ENCODE measurements at regions not wholly inside any gene's neighbourhood (a gene's known extent, or its start where the extent isn't known, plus 50 kb on each side); places are given as distances from the start of the nearest gene placed in this dataset.

DNA sequence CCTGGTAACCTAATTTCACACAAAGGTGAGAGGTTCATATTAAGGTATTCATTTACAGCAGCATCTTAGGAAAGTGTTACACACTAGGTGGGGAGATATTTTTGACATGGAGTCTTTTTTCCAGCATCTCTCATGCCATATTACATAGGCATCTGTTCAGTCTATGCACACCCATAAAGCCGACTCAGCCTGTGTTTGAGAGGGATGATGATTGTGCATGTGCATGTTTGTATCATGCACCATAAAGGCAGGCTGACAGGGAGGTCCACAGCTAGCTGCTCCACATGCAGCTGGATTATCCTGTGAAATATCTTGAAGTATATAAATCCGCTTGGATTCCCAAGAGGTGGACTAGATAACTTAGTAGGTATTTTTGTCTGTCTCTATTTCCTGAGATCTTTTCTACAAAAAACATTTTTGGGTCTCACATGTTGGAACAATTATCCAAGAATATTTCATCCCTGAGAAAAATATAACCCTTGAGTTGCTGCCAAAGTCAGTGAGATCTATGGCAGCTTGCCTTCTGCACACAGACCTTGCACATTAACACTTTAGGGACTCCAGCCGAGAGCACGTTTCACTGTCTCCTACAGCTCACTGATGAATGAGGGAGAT is 288.4 kb upstream of the DPH6 start:
- TF ChIP-seq, protein P1, sequence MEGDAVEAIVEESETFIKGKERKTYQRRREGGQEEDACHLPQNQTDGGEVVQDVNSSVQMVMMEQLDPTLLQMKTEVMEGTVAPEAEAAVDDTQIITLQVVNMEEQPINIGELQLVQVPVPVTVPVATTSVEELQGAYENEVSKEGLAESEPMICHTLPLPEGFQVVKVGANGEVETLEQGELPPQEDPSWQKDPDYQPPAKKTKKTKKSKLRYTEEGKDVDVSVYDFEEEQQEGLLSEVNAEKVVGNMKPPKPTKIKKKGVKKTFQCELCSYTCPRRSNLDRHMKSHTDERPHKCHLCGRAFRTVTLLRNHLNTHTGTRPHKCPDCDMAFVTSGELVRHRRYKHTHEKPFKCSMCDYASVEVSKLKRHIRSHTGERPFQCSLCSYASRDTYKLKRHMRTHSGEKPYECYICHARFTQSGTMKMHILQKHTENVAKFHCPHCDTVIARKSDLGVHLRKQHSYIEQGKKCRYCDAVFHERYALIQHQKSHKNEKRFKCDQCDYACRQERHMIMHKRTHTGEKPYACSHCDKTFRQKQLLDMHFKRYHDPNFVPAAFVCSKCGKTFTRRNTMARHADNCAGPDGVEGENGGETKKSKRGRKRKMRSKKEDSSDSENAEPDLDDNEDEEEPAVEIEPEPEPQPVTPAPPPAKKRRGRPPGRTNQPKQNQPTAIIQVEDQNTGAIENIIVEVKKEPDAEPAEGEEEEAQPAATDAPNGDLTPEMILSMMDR (conservative IDR thresholded peaks at IDR 0.05; ENCODE audit: low read depth, low read length), result no peak
- TF ChIP-seq CEBPB (IDR thresholded peaks at IDR 0.05; ENCODE audit: low read depth, low read length) (no peak), RFX5 (IDR thresholded peaks at IDR 0.05; ENCODE audit: low read depth, low read length) (no peak), RCOR1 (IDR thresholded peaks at IDR 0.05; ENCODE audit: insufficient replicate concordance, low read length) (no peak), POLR2A (IDR thresholded peaks at IDR 0.05; ENCODE audit: low read depth, low read length) (no peak), NFE2L2 (IDR thresholded peaks at IDR 0.05; ENCODE audit: low read depth, low read length) (no peak), RAD21 (IDR thresholded peaks at IDR 0.05; ENCODE audit: low read length) (no peak), MAFK (IDR thresholded peaks at IDR 0.05; ENCODE audit: low read depth, low read length) (no peak), CHD1 (IDR thresholded peaks at IDR 0.05; ENCODE audit: low read depth, low read length) (no peak), BHLHE40 (IDR thresholded peaks at IDR 0.05; ENCODE audit: low read depth, low read length) (no peak), SMC3 (IDR thresholded peaks at IDR 0.05; ENCODE audit: low read depth, low read length) (no peak), MXI1 (IDR thresholded peaks at IDR 0.05; ENCODE audit: borderline replicate concordance, low read depth, low read length) (no peak)
- TF ChIP-seq, protein P2, sequence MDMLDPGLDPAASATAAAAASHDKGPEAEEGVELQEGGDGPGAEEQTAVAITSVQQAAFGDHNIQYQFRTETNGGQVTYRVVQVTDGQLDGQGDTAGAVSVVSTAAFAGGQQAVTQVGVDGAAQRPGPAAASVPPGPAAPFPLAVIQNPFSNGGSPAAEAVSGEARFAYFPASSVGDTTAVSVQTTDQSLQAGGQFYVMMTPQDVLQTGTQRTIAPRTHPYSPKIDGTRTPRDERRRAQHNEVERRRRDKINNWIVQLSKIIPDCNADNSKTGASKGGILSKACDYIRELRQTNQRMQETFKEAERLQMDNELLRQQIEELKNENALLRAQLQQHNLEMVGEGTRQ (IDR thresholded peaks at IDR 0.05; ENCODE audit: low read depth, low read length), result no peak

All from IMR-90 (cell line).